Endothelial cell of umbilical vein (primary cell): ENCODE measurements at regions not wholly inside any gene's neighbourhood (a gene's known extent, or its start where the extent isn't known, plus 50 kb on each side); places are given as distances from the start of the nearest gene placed in this dataset.

ENCODE experiments used
- CTCF ChIP-seq, 2 donors: IDR thresholded peaks; 1 replicate in 1 of 2; 2 replicates in 1 of 2; pipeline ENCODE4 v1.5.1; 2011; ENCODE audit warnings: low read length in 2 of 2, mild to moderate bottlenecking in 2 of 2, moderate library complexity in 2 of 2, control low read depth in 1 of 2, inconsistent platforms in 1 of 2, low read depth in 1 of 2; ENCODE audit not compliant: insufficient read depth in 1 of 2; ENCODE audit errors: extremely low read depth in 1 of 2
- POLR2AphosphoS5 ChIP-seq: IDR thresholded peaks from 2 replicates; pipeline ENCODE4 v1.6.1; 2012; ENCODE audit warnings: low read depth, mild to moderate bottlenecking, control low read depth, low read length, moderate library complexity; ENCODE audit not compliant: insufficient read depth

- TF ChIP-seq POLR2AphosphoS5 (no peak), CTCF (IDR thresholded peaks at IDR 0.05; ENCODE audit: extremely low read depth in 1 of 2, insufficient read depth in 1 of 2, low read depth in 1 of 2, low read length in 2 of 2) (no peak)
Observed at GRCh38 chr18:1526991-1527390, 622.3 kb downstream of the ADCYAP1 start.
